ENCODE measurements at regions not wholly inside any gene's neighbourhood (a gene's known extent, or its start where the extent isn't known, plus 50 kb on each side); places are given as distances from the start of the nearest gene placed in this dataset.
A peak's percentile ranks its signal among the peaks of the same experiment; 100 is the strongest.
"Not testable (repeated sequence)": the region's sequence is repeated elsewhere in the genome, so short reads cannot be mapped to it uniquely, and the experiment has no call there.

DNA sequence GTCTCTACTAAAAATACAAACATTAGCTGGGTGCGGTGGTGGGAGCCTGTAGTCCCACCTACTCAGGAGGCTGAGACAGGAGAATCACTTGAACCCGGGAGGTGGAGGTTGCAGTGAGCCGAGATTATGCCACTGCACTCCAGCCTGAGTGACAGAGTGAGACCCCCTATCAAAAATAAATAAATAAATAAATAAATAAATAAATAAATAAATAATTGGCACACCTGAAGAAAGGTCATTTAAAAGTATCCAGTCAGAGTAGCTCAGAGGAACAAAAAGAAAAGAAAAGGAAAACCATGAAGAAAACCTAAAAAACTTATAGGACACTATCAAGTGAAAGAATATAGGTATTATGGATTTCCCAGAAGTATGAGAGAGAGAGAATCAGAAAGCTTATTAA, 330.1 kb upstream of the AR start:
- not testable (repeated sequence) for DNase-seq

DNA sequence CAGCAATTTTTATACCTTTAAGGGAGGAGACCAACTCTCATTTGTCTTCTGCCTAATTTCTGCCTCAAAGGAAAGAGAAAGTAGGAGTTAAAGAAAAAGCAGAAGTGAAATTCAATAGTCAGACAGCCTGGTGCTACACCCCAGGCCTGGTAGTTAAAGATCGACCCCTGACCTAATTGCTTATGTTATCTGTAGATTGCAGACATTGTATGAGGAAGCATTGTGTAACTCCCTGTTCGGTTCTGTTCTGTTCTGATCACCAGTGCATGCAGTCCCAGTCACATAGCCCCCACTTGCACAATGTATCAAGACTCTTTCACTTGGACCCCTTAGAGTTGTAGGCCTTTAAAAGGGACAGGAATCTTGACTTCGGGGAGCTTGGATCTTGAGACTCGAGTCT, 335.9 kb upstream of the AR start:
- DNase-seq: no peak

DNA sequence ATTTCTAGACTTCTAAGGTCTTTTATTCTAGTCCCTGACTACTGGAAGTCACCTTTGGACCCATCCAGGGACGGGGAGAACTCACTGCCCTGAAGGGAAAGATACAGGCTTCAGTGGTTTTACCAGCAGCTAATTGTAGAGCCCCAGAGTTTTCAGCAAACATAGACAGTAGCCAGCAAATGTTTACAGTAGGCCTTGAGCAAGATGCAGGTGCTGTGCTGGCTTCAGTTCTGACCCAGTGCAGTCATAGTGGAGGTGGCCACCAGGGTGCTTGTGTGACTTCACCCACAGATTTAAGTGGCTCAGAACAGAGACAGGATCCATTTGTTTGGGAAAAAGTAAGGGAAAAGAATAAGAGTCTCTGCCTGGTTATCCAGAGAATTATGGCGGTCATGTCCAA, 384.4 kb upstream of the AR start:
- no peak for DNase-seq

DNA sequence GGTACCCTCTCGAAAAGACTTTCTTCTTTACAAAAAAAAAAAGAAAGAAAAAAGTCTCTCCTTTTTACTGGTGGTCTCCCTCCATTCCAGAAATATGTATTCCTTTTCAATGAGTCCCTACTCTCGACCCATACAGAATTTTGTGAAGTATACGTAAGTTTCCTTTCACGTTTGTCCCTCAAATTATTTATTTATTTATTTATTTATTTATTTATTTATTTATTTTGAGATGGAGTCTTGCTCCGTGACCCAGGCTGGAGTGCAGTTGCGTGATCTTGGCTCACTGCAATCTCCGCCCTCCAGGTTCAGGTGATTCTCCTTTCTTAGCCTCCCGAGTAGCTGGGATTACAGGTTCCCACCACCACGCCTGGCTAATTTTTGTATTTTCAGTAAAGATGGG, 429.2 kb upstream of the AR start:
- DNase-seq: no peak

DNA sequence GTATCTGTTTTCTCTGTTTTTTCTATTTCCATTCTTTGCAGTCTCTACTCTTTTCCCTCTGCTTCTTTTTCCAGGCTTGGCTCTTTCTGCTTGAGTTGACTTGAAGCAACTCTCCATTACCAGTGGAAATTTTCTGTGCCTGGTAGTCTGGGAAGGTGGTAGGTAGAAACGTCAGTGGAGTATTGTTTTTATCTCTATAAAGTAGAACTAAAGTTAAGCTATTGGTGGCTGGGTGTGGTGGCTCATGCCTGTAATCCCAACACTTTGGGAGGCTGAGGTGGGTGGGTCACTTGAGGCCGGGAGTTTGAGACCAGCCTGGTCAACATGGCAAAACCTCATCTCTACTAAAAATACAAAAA, 438.1 kb upstream of the AR start:
- no peak for DNase-seq

DNA sequence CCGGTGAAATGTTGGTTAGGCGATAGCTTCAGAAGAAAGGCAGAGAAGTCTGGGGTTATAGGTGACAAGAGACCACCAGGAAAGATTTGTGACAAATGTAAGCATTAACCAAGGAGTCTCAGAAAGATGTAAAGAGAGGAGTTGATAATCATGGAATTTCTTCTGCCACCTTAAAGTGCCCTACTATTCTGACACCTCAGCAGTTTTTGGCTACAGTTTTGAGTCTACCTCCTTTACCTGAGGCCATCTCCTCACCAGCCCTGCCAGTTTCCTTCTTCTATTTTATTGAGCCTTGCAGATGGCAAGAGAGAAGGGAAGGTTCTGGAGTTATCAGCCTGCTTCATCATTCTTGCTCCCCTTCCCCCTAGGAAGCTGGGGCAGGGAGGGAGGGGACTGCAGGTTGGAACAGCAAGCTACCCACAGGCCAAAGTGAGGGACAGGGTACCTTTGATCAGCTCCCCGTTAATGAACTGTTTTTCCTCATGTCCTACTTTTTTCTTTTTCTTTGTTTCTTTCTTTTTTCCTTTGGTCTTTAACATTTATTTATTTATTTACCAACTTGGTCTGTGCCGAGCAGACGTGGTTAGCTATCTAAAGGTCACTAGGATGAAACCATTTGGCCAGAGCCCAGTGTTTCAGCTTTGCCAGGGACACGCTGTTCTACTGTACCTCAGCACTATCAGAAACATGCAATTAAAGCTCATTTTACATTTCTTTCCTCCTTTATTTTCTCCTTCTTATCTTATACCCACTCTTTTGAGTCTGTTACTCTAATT, 438.7 kb upstream of the AR start:
- no peak for DNase-seq

DNA sequence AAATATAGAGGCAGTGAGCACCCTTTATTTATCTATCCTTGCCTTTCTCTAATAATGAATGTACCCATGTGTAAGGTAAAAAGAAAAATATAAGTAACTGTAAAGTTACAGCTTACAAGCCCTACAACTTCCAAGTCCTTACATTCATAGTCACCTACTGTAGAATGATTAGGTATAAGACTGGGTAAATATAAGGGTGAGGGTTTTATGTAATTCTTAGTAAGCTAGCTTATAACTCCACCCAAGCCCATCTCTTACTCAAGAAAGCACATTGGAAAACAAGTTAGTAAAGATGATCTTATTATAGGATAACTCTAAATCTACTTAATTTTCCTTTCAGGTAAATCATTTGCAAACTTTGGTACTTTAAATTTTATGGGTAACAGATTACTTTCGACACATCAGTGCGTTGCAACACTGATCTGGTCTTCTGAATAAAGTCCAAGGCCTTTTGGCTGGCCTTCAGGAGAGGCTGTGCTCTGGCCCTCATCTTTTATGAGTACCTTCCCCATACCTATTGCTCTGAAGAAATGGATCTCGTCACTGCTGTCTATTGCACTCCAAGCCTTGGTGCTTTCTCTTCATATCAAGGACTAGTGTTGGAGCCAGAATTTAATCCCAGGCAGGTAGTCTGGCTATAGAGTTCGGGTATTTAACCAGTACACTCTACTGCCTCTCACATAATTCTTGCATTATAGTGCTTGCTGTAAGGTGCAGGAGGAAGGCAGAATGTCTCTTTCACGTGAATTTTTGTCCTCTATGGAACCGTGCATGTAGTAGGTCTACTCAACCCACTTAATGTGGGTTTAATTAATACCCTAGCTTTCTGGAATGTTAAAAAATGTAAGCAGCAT, 443.6 kb upstream of the AR start:
- no peak for DNase-seq

DNA sequence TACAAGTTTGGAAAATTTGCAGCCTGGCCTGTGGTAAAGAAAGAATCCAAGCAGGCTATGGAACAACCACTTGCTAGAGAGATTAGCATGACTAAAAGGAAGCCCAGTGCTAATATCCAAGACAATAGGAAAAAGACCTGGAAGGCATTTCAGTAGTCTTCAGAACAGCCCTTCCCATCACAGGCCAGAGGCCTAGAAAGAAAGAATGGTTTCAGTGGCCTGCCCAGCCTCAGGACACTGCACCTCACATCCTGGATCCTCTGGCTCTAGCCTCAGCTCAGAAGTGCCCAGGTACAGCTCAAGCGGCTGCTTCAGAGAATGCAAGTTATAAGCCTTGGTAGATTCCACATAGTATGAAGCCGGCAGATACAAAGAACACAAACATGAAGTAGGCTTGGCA, 449.8 kb upstream of the AR start:
- no peak for DNase-seq

DNA sequence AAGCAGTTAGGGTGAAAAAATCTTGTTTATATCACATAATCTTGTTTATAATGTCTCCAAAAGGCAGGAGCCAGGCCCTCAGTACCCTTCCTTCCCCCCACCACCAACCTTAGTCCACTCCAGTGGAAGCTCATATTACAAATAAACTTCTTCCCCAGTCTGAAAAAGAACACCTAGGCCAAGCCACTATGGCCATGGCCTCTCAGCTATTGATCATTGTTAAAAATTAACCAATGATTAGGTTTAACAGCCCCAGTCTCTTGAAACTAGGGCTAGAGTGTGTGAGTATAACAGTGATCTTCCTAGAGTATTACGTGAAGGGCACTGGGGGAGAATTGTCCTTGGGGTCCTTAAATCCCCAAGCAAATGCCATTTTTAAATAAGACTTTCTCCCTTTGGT, 411.9 kb upstream of the EDA2R start:
- no peak for DNase-seq

DNA sequence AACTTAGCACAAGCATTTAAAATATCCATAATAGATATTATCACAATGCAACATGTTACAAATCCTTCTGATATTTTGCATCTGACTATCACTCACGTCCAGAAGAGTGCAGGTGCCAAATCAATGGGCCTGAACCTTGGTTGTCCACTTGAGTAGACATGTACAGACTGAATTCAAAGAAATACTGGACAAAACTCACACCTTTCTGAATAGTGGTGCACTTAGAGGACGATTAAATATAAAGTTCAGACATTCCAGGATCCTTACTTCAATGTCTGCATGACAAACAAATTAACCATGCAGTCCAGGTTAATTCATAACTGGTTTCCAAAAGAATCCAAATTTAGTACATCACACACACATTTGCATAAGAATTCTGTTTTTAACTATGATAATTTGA, 406.0 kb upstream of the EDA2R start:
- DNase-seq: no peak

DNA sequence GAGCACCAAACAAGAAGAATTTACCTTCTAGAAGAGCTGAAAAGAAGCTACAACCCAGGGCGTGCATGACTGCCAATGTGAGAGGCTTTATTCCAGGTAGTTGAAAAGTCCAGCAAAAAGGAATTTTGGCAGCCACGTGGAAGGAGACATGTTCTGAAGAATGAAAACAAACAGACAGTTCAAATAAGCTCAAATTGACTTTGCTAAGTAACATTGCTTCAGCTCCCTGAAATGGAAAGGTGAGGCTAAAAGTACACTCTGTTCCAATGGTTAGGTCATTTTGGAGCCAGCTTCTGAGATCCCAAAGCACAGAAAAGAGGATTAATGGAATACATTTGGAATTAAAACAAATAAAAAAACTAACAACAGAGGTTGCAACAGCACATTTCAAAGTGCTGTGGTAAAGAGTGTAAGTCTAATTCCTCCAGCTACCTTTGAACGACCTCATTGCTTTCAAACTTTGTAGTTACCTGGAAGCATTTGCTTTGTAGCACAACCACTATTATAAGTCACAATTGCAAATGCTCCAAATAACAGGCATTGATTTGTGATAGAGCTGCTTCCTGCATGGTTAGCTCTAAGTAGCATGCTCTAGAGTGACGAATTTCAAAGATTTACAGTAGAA, 405.3 kb upstream of the EDA2R start:
- no peak for DNase-seq

DNA sequence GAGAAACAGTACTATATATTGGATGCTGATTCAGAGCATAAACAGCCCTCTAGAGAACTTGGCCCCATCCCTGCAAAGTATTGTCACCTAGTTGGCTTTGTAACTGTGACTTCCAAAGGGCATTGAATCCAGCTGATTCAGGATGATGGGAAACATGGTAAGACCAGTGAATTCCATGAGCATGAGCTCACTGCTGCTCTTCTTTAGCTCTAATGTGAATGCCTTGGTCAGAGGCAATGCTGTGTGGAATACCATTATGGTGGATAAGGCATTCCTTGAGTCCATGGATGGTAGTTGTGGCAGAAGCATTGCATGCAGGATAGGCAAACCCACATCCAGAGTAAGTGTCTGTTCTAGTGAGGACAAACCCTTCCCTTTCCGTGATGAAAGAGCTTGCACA, 365.6 kb upstream of the EDA2R start:
- no peak for DNase-seq

DNA sequence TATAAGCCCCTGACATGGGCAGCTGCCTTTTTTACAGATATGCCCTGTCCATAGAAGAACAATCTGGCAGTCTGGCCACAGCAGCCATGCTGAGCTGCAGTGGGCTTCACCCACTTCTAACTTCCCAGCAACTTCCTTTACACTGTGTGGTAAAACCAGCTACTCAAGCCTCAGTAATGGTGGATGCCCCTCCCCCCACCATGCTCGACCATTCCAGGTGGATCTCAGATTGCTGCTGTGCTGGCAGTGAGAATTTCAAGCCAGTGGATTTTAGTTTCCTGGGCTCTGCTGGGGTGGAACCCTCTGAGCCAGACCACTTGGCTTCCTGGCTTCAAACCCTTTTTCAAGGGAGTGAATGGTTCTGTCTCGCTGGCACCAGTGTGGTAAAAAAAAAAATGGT, 355.9 kb upstream of the EDA2R start:
- DNase-seq: no peak

DNA sequence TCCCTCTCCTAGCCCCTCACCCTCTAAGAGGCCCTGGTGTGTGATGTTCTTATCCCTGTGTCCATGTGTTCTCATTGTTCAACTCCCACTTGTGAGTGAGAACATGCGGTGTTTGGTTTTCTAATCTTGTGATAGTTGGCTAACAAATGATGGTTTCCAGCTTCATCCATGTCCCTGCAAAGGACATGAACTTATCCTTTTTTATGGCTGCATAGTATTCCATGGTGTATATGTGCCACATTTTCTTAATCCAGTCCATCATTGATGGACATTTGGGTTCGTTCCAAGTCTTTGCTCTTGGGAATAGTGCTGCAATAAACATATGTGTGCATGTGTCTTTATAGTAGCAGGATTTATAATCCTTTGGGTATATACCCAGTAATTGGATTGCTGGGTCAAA, 353.2 kb upstream of the EDA2R start:
- DNase-seq: not testable (repeated sequence)

DNA sequence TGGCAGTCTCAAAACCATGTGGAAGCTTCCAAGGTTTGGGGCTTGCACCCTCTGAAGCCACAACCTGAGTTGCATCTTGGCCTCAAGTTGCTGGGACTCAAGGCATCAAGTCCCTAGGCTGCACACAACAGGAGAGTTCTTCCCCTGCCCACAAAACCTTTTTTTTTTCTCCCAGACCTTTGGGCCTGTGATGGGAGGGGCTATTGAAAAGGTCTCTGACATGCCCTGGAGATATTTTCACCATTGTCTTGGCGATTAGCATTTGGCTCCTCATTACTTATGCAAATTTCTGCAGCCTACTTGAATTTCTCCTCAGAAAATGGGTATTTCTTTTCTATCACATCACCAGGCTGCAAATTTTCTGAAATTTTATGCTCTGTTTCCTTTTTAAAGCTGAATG, 349.5 kb upstream of the EDA2R start:
- no peak for DNase-seq

DNA sequence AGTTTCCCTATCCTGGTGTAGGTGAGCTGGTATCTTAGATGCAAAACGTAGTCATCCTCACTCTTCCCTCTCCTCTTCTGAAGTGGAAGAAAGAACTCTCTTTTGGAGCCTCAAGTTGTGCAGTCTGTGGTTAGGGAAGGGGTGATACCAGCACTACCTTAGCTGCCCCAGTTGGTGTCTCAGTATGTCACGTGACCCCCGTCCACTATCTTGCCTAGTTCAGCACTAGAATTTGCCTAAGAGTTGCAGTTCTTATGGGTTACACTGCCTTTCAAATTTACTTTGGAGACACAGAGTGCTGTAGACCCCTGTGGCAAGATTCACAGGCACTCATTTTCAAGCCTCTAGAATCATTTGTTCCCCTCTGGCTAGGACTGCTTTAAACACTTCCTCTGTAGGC, 322.8 kb upstream of the EDA2R start:
- DNase-seq: no peak

DNA sequence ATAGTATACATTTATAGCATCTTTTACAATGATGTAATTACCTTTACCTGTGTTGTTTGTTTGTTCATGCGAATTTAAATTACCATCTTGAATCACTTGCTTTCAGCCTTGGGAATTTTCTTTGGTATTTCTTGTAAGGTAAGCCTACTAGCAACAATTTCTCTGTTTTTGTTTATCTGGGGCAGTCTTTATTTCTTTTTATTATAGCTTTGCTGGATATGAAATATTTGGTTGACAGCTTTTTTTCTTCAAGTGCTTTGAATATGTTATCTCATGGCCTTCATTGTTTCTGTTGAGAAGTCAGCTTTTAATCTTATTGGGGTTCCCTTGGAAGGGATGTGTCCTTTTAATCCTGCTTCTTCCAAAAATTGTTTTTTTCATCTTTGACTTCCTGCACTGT, 292.8 kb upstream of the EDA2R start:
- no peak for DNase-seq

DNA sequence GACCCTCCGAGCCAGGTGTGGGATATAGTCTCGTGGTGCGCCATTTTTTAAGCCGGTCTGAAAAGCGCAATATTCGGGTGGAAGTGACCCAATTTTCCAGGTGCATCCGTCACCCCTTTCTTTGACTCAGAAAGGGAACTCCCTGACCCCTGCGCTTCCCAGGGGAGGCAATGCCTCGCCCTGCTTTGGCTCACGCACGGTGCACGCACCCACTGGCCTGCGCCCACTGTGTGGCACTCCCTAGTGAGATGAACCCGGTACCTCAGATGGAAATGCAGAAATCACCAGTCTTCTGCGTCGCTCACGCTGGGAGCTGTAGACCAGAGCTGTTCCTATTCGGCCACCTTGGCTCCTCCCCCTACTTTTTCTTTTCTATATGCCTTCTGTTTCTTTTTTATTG, 291.6 kb upstream of the EDA2R start:
- DNase-seq: not testable (repeated sequence)

DNA sequence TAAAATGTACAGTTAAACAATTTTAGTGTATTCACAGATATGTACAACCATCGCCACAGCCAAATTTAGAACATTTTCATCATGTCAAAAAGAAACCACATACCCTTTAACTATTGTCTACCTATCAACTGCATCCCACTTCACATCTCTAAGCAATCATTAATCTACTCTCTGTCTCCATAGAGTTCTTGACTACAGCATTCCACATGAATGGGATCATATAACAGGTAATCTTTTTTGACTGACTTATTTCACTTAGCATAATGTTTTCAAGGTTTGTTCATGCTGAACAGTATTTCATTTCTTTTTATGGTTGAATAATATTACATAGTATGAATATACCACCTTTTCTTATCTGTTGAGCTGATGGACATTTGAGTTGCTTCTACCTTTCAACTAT, 281.4 kb upstream of the EDA2R start:
- no peak for DNase-seq

DNA sequence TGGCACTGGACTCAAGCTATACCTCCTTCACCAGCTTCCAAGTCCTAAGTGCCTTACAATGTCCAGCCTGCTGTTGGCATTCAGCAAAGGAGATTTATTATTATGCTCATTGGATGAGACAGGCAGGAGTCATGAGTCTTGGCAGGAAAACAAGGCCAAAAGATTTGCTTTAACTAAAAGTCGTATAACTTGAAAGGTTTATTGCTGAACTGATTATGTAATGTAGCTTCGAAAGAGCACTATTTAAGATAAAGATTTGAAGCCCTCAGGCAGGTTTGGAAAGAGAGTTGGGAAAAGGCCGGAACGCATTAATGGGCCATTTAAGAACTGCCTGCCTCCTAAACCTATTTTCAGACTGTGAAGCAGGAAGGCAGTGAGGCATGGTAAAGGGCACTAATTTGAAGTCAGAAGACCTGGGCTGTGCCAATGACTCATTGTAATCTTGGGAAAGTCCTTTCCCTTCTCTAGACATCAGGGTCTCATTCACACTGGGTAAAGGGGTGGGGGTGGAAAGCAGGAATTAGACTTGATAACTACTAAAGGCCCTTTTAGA, 280.5 kb upstream of the EDA2R start:
- DNase-seq: no peak

DNA sequence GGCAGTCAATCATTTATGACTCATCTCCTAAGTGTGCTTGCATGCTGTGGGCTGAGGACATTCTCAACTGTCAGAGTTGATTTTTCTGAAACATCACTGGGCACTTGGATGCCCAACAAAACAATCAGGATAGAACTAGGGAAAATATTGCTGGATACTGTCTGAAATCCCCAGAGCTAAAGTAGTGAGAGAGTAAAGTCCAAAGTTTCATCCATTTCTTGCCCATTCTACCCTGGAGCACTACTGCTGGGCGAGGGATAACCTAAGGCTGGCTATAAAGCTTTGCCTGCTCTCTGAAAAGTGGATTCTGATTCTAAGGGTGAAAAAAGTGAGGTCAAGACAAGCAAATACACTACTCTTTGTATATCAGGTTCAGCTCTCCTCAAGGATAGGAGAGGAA, 279.6 kb upstream of the EDA2R start:
- DNase-seq: no peak

DNA sequence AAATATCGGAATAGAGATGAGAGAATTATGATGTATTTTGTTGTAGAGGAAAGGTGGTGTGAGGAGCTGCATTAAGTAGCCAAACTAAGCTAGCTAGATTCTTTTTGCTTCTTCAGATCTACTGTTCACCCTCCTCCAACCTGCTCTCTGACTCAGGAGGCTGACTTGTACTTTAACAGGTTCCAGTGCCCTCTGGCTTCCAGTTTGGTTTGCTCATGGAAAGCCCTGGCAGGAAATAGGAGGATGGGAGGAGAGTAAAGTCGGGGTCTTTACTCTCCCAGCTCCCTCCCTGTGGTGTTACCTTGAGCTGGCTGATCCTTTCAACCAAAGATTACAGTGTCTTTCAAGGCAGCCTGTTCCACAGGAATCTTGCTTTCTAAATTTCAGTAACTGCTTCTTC, 277.0 kb upstream of the EDA2R start:
- no peak for DNase-seq

DNA sequence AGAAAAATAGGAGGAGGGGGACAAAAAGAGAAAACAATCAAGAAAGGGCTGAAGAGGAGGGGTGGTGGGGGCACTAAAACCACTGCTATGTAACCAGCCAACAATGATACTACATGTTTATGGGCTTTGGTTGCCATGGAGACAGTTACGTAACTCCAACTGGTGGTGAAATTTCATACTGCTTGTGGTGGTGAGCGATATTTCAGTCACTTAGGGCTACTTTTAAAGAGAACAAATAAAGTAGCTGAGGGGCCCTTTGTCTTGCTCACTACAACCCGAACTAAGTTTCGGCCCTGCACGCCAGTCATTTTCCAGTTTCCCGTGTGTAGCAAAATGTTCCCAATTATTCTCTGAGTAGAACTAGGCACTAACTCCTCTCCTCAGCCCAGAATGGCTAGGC, 275.2 kb upstream of the EDA2R start:
- peak in 1 of 2 experiments; percentile 1 for DNase-seq

DNA sequence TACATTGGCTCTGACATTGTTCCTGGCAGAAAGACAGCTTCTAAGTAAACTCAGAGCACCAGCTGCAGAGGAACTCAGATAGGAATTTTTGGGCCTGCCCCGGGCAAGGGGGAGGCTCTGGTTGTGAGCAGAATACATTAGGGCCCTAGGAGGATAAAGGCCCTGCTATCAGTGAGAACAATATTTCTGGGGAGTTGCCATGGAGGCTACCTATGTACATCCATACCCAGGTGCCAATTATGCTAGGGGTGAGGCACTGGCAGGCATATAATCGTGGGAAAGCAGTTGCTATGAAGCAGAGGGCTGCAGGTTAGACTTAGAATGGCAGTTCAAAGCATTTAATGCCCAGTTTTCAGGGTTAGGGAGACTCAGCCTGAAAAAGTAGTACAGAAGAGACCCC, 273.5 kb upstream of the EDA2R start:
- no peak for DNase-seq
